ENCODE measurements at regions not wholly inside any gene's neighbourhood (a gene's known extent, or its start where the extent isn't known, plus 50 kb on each side); places are given as distances from the start of the nearest gene placed in this dataset.

GRCh38 chr4:155515444-155516075, 138.8 kb upstream of the MAP9 start:
- Histone ChIP-seq H3K9ac (ENCODE audit: low read length) (no peak overlapping the region), H3K27ac (ENCODE audit: low read length in 2 of 2) (no peak overlapping the region), H3K4me2 (replicated peaks; ENCODE audit: low read depth, low read length, poor library complexity, severe bottlenecking) (no peak overlapping the region), H3K9me3 (ENCODE audit: control extremely low read depth in 1 of 3, control insufficient read depth in 2 of 3, insufficient read depth in 1 of 3, low read length in 2 of 3) (peaks cover 0 to 2% (median 0%) of the 10 kb centered on the region in 3 donors), H3K4me1 (ENCODE audit: control insufficient read depth in 2 of 2, insufficient read depth in 2 of 2, low read length in 2 of 2) (no peaks in the 10 kb centered on the region), H3K79me2 (ENCODE audit: control insufficient read depth, insufficient read depth, low read length) (no peaks in the 10 kb centered on the region), H4K20me1 (ENCODE audit: control insufficient read depth, insufficient read depth, low read length, poor library complexity, severe bottlenecking) (no peaks in the 10 kb centered on the region), H3K4me3 (ENCODE audit: control extremely low read depth in 1 of 5, extremely low read depth in 1 of 5, insufficient read depth in 1 of 5, low read depth in 2 of 5, low read length in 4 of 5) (no peak overlapping the region), H3K27me3 (replicated peaks in 1 of 4; ENCODE audit: control extremely low read depth in 1 of 4, control insufficient read depth in 3 of 4, insufficient read depth in 4 of 4, low read length in 3 of 4) (no peaks in the 10 kb centered on the region), H3K36me3 (replicated peaks in 1 of 2; ENCODE audit: control extremely low read depth in 1 of 2, control insufficient read depth in 1 of 2, extremely low read depth in 1 of 2, insufficient read depth in 2 of 2, low read length in 1 of 2) (no peaks in the 10 kb centered on the region), H2AFZ (ENCODE audit: insufficient read depth, low read depth, low read length, poor library complexity, severe bottlenecking) (no peak overlapping the region)
- ChIA-PET POLR2A (no interaction called here), CTCF (no interaction called here)
- DNase-seq (no peak), ATAC-seq (ENCODE audit: low read depth) (no peak)
- Mint-ChIP-seq H3K4me3 (no peak overlapping the region), H3K27ac (no peak overlapping the region), H3K9me3 (ENCODE audit: insufficient read depth) (no peaks in the 10 kb centered on the region), H3K4me1 (no peaks in the 10 kb centered on the region), H3K27me3 (no peaks in the 10 kb centered on the region)
- no CpG with 5 or more reads among the region's 3 CpGs for WGBS (ENCODE audit: insufficient coverage)
- intact Hi-C loops (cut with micrococcal nuclease) = no loop called here
- TF ChIP-seq EZH2 (IDR thresholded peaks at IDR 0.05; ENCODE audit: borderline replicate concordance, insufficient read depth, low read depth, low read length, poor library complexity, severe bottlenecking) = no peak
- TF ChIP-seq, protein P1, sequence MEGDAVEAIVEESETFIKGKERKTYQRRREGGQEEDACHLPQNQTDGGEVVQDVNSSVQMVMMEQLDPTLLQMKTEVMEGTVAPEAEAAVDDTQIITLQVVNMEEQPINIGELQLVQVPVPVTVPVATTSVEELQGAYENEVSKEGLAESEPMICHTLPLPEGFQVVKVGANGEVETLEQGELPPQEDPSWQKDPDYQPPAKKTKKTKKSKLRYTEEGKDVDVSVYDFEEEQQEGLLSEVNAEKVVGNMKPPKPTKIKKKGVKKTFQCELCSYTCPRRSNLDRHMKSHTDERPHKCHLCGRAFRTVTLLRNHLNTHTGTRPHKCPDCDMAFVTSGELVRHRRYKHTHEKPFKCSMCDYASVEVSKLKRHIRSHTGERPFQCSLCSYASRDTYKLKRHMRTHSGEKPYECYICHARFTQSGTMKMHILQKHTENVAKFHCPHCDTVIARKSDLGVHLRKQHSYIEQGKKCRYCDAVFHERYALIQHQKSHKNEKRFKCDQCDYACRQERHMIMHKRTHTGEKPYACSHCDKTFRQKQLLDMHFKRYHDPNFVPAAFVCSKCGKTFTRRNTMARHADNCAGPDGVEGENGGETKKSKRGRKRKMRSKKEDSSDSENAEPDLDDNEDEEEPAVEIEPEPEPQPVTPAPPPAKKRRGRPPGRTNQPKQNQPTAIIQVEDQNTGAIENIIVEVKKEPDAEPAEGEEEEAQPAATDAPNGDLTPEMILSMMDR (IDR thresholded peaks at IDR 0.05) = no peak

GRCh38 chr4:155514628-155515027, 137.9 kb upstream of the MAP9 start:
- intact Hi-C loops (cut with micrococcal nuclease) = no loop called here
- ATAC-seq (ENCODE audit: low read depth) (no peak), DNase-seq (no peak)
- ChIA-PET POLR2A (no interaction called here), CTCF (no interaction called here)
- H3K9me3 Mint-ChIP-seq (ENCODE audit: insufficient read depth) = no peaks in the 10 kb centered on the region
- H3K4me1 Mint-ChIP-seq = no peaks in the 10 kb centered on the region
- TF ChIP-seq, protein P1 (IDR thresholded peaks at IDR 0.05) = no peak
- TF ChIP-seq EZH2 (IDR thresholded peaks at IDR 0.05; ENCODE audit: borderline replicate concordance, insufficient read depth, low read depth, low read length, poor library complexity, severe bottlenecking) = no peak
- no peak overlapping the region for H3K4me2 ChIP-seq (replicated peaks; ENCODE audit: low read depth, low read length, poor library complexity, severe bottlenecking)
- H3K79me2 ChIP-seq (ENCODE audit: control insufficient read depth, insufficient read depth, low read length) = no peaks in the 10 kb centered on the region
- H4K20me1 ChIP-seq (ENCODE audit: control insufficient read depth, insufficient read depth, low read length, poor library complexity, severe bottlenecking) = no peaks in the 10 kb centered on the region
- no peaks in the 10 kb centered on the region for H3K36me3 ChIP-seq (replicated peaks in 1 of 2; ENCODE audit: control extremely low read depth in 1 of 2, control insufficient read depth in 1 of 2, extremely low read depth in 1 of 2, insufficient read depth in 2 of 2, low read length in 1 of 2)
- H3K9ac ChIP-seq (ENCODE audit: low read length) = no peak overlapping the region
- WGBS (ENCODE audit: insufficient coverage) = 100% methylated on average over 1 of the region's 2 CpGs
- no peaks in the 10 kb centered on the region for H3K4me1 ChIP-seq (ENCODE audit: control insufficient read depth in 2 of 2, insufficient read depth in 2 of 2, low read length in 2 of 2)
- H3K27me3 ChIP-seq (replicated peaks in 1 of 4; ENCODE audit: control extremely low read depth in 1 of 4, control insufficient read depth in 3 of 4, insufficient read depth in 4 of 4, low read length in 3 of 4) = no peaks in the 10 kb centered on the region
- no peak overlapping the region for H3K4me3 ChIP-seq (ENCODE audit: control extremely low read depth in 1 of 5, extremely low read depth in 1 of 5, insufficient read depth in 1 of 5, low read depth in 2 of 5, low read length in 4 of 5)
- no peak overlapping the region for H3K27ac Mint-ChIP-seq
- peaks cover 0 to 2% (median 0%) of the 10 kb centered on the region in 3 donors for H3K9me3 ChIP-seq (ENCODE audit: control extremely low read depth in 1 of 3, control insufficient read depth in 2 of 3, insufficient read depth in 1 of 3, low read length in 2 of 3)
- no peaks in the 10 kb centered on the region for H3K27me3 Mint-ChIP-seq
- no peak overlapping the region for H3K27ac ChIP-seq (ENCODE audit: low read length in 2 of 2)
- H3K4me3 Mint-ChIP-seq = no peak overlapping the region
- no peak overlapping the region for H2AFZ ChIP-seq (ENCODE audit: insufficient read depth, low read depth, low read length, poor library complexity, severe bottlenecking)
